ENCODE measurements at regions not wholly inside any gene's neighbourhood (a gene's known extent, or its start where the extent isn't known, plus 50 kb on each side); places are given as distances from the start of the nearest gene placed in this dataset.

GRCh38 chr9:23215688-23216087 is 610.4 kb downstream of the ELAVL2 start:
- DNase-seq: no peak

GRCh38 chr9:23219471-23219870 is 606.6 kb downstream of the ELAVL2 start:
- DNase-seq: no peak

GRCh38 chr9:23220171-23220570 is 605.9 kb downstream of the ELAVL2 start:
- DNase-seq: no peak

- no peak for DNase-seq
Observed at GRCh38 chr9:23220957-23221356, 605.1 kb downstream of the ELAVL2 start.

- no peak for DNase-seq
Observed at GRCh38 chr9:23229890-23230317, 596.1 kb downstream of the ELAVL2 start.

GRCh38 chr9:23232831-23233230 is 593.2 kb downstream of the ELAVL2 start:
- DNase-seq: no peak

- DNase-seq: no peak
Observed at GRCh38 chr9:23243523-23243922, 582.5 kb downstream of the ELAVL2 start.

- DNase-seq: no peak
Observed at GRCh38 chr9:23245067-23245466, 581.0 kb downstream of the ELAVL2 start.

- no peak for DNase-seq
Observed at GRCh38 chr9:23254404-23255184, 571.4 kb downstream of the ELAVL2 start.

GRCh38 chr9:23255346-23255745 is 570.7 kb downstream of the ELAVL2 start:
- no peak for DNase-seq

GRCh38 chr9:23258569-23258968 is 567.5 kb downstream of the ELAVL2 start:
- no peak for DNase-seq

GRCh38 chr9:23278561-23278960 is 547.5 kb downstream of the ELAVL2 start:
- DNase-seq: no peak

GRCh38 chr9:23287390-23287789 is 538.6 kb downstream of the ELAVL2 start:
- DNase-seq: no peak

- no peak for DNase-seq
Observed at GRCh38 chr9:23288545-23288944, 537.5 kb downstream of the ELAVL2 start.

GRCh38 chr9:23290973-23291372 is 535.1 kb downstream of the ELAVL2 start:
- no peak for DNase-seq

- no peak for DNase-seq
Observed at GRCh38 chr9:23302281-23302680, 523.8 kb downstream of the ELAVL2 start.

- no peak for DNase-seq
Observed at GRCh38 chr9:23306731-23307130, 519.3 kb downstream of the ELAVL2 start.

- DNase-seq: no peak
Observed at GRCh38 chr9:23307731-23308513, 518.1 kb downstream of the ELAVL2 start.

- DNase-seq: no peak
Observed at GRCh38 chr9:23309800-23310199, 516.2 kb downstream of the ELAVL2 start.

- no peak for DNase-seq
Observed at GRCh38 chr9:23314247-23314646, 511.8 kb downstream of the ELAVL2 start.

GRCh38 chr9:23319092-23319491 is 506.9 kb downstream of the ELAVL2 start:
- DNase-seq: no peak

GRCh38 chr9:23321049-23321448 is 505.0 kb downstream of the ELAVL2 start:
- peak; percentile 27 for DNase-seq

- DNase-seq: no peak
Observed at GRCh38 chr9:23322392-23322791, 503.6 kb downstream of the ELAVL2 start.

GRCh38 chr9:23324511-23324910 is 501.5 kb downstream of the ELAVL2 start:
- DNase-seq: no peak
